GM21367 (cell line): ENCODE measurements at regions not wholly inside any gene's neighbourhood (a gene's known extent, or its start where the extent isn't known, plus 50 kb on each side); places are given as distances from the start of the nearest gene placed in this dataset.

Experiments used
- ATAC-seq: cut with Tn5 transposase; IDR thresholded peaks from one replicate; pipeline ENCODE4 v1.9.1; 2021; ENCODE audit not compliant: unreplicated experiment

- ATAC-seq, result no peak
These were observed 429.5 kb downstream of the CCDC85A start for GRCh38 chr2:56613254-56613653.

GRCh38 chr2:56613920-56614319, 430.1 kb downstream of the CCDC85A start:
- no peak for ATAC-seq

GRCh38 chr2:56615760-56616159, 432.0 kb downstream of the CCDC85A start:
- ATAC-seq, result no peak

GRCh38 chr2:56624181-56624580, 440.4 kb downstream of the CCDC85A start:
- ATAC-seq, result no peak

GRCh38 chr2:56626927-56627326, 443.1 kb downstream of the CCDC85A start:
- no peak for ATAC-seq

GRCh38 chr2:56630286-56630685, 446.5 kb downstream of the CCDC85A start:
- no peak for ATAC-seq

GRCh38 chr2:56647997-56648396, 464.2 kb downstream of the CCDC85A start:
- ATAC-seq, result no peak

- ATAC-seq, result no peak
These were observed 465.0 kb downstream of the CCDC85A start for GRCh38 chr2:56648802-56649201.

GRCh38 chr2:56654936-56655335, 471.1 kb downstream of the CCDC85A start:
- no peak for ATAC-seq

GRCh38 chr2:56656826-56657225, 473.0 kb downstream of the CCDC85A start:
- ATAC-seq, result no peak

- ATAC-seq, result no peak
These were observed 483.0 kb downstream of the CCDC85A start for GRCh38 chr2:56666777-56667176.

GRCh38 chr2:56671973-56672569, 488.3 kb downstream of the CCDC85A start:
- ATAC-seq, result no peak

- ATAC-seq, result no peak
These were observed 490.3 kb downstream of the CCDC85A start for GRCh38 chr2:56674084-56674483.

GRCh38 chr2:56676966-56677365, 493.2 kb downstream of the CCDC85A start:
- ATAC-seq, result no peak

GRCh38 chr2:56680971-56681631, 497.3 kb downstream of the CCDC85A start:
- ATAC-seq, result no peak

- no peak for ATAC-seq
These were observed 498.0 kb downstream of the CCDC85A start for GRCh38 chr2:56681659-56682396.

GRCh38 chr2:56682397-56682760, 498.6 kb downstream of the CCDC85A start:
- no peak for ATAC-seq

- ATAC-seq, result no peak
These were observed 500.5 kb downstream of the CCDC85A start for GRCh38 chr2:56684327-56684726.

GRCh38 chr2:56685205-56685604, 501.4 kb downstream of the CCDC85A start:
- no peak for ATAC-seq

GRCh38 chr2:56687169-56687568, 503.4 kb downstream of the CCDC85A start:
- ATAC-seq, result no peak

GRCh38 chr2:56688661-56689060, 504.9 kb downstream of the CCDC85A start:
- ATAC-seq, result no peak

- no peak for ATAC-seq
These were observed 509.7 kb downstream of the CCDC85A start for GRCh38 chr2:56693501-56693900.
